GM12872 (cell line): ENCODE measurements at regions not wholly inside any gene's neighbourhood (a gene's known extent, or its start where the extent isn't known, plus 50 kb on each side); places are given as distances from the start of the nearest gene placed in this dataset.

Experiments
- TF ChIP-seq, protein P1 (sequence below): IDR thresholded peaks from 3 replicates; pipeline ENCODE4 v1.5.1; 2011; ENCODE audit warnings: low read depth, mild to moderate bottlenecking, low read length, moderate library complexity; ENCODE audit not compliant: insufficient read depth

DNA sequence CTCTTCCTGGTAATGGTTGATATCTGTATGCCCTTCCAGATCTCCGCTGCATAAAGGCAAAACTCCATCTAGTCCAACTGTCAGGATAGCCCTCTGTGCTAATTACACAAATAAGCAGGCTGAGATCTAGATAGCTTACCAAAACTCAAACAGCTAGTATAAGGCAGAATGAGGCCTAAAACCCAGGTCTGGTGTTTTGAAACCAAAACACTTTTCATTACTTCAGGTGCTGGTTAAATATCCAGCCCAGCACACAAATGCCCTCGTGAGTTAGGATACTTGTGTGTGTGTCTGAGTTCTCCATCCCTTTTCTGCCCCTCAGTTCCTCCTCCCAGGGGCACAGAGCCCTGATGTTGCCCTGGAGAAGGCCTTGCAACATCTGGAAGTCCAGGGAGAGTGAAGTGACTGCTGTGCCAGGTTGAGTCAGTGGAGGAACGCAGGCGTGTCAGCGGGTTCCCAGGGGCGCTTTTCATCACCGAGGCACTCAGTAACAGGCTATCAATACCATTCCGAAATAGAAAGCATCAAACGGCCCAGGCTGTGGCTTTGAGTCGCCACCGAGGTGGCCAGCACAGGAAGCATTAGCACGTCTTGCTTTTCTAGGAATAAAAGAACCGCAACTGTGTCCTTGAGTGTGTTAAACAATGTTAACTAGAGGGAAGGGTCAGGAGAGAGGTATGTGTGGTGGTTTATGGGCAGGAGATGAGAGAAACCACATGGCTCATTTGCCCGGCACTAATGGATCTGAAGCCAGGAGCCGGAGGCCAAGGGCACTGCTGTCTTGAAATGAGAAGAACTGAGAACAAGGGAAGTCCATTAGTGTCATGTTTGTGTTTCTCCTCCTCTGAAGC is 90.7 kb upstream of the WLS start:
- TF ChIP-seq, protein P1, sequence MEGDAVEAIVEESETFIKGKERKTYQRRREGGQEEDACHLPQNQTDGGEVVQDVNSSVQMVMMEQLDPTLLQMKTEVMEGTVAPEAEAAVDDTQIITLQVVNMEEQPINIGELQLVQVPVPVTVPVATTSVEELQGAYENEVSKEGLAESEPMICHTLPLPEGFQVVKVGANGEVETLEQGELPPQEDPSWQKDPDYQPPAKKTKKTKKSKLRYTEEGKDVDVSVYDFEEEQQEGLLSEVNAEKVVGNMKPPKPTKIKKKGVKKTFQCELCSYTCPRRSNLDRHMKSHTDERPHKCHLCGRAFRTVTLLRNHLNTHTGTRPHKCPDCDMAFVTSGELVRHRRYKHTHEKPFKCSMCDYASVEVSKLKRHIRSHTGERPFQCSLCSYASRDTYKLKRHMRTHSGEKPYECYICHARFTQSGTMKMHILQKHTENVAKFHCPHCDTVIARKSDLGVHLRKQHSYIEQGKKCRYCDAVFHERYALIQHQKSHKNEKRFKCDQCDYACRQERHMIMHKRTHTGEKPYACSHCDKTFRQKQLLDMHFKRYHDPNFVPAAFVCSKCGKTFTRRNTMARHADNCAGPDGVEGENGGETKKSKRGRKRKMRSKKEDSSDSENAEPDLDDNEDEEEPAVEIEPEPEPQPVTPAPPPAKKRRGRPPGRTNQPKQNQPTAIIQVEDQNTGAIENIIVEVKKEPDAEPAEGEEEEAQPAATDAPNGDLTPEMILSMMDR = no peak

DNA sequence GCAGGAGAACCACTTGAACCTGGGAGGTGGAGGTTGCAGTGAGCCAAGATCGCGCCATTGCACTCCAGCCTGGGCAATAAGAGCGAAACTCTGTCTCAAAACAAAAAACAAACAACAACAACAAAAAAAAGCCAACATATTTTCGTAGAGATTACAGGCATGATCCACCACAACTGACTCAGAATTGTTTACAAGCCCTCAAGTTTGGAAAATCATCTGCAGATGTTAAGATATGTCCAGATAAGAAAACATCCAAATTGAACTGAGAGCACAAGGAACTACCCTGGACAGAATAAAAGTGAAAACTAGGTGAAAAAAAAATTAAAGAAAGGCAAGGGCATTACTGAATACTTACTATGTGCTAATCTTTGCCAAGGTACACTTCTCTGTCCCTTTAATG is 89.8 kb upstream of the WLS start:
- TF ChIP-seq, protein P1 = no peak

DNA sequence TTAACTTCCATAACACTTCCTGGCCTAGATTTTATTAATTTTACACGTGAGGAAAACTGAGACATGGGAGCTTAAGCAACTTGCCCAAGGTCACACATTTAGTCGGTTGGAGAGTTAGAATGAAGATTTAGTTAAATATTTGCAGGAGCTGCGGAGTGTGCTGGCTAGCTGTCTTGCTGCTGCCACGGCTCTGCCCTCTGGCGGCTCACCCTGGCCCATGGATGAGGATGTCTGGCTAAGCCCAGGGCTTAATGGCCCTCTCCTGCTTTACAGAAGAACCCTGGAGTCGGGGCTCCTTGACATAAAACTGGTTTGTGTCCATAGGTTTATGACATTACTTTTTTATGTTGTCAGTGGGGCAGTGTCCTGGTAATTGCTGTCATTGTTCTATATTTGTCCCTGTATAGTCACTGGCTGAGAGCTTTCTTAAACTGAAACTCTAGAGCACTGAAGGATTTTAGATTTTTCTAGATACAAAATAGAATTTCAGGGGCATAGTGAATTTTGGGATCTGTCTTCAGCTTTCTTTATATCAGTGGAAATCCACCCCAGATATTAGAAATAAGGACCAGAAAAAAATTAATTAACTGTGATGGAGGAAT is 88.9 kb upstream of the WLS start:
- TF ChIP-seq, protein P1 = peak; percentile 40; the same call in 1 of the 3 replicates

DNA sequence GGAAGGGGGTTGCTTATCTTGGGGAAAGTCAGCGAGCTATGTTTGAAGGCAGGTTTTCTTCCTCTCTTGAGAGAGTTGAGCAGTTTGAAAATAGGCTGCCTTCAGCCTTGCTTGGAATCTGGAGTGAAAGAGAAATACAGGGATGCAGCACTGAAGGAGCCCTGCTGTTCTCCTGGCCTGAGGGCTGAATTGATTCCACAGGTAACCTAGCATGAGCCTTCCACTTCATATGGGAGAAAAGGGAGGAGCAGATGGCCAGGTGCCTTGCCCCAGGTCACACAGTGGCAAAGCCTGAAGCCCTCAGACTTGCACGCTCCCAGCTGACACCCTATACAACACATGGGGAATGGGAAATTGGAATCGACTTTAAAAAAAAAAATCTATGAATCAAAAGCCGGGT is 88.0 kb upstream of the WLS start:
- TF ChIP-seq, protein P1 = no peak

DNA sequence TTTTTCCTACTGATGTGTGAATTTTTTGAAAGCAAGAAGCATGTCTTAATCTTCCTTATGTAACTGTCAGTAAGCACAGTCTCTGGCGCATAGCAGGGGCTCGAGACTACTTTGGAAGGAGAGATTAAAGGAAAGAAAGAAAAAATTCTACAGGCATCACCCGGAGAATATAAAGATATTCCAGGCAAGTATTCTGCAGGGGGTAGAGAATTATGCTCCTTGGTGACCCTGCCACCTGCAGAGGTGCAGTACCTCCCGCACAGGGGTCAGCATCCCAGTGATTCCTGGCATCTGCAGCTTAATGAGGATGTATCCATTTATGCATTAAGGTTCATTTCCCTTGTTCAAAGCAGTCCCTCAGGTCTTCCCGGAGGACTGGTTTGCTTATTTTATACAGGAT is 87.6 kb upstream of the WLS start:
- TF ChIP-seq, protein P1 = no peak

DNA sequence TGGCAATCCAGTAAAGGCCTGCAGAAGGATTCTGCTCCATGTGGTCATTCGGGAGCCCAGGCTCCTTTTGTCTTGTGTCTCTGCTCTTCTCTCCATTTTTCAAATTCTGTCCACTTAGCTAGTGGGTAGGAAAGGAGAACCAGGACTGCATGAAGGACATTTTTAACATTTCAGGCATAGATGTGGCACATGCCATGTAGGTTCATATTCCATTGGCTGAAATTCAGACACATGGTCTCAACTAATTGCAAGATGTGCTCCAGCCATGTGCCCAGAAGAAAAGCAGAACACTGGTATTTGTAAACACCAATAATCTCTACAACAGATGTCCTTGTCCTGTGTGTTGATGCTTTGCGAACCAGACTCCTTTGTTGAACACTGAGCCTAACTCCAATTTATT is 85.2 kb upstream of the WLS start:
- TF ChIP-seq, protein P1 = no peak

DNA sequence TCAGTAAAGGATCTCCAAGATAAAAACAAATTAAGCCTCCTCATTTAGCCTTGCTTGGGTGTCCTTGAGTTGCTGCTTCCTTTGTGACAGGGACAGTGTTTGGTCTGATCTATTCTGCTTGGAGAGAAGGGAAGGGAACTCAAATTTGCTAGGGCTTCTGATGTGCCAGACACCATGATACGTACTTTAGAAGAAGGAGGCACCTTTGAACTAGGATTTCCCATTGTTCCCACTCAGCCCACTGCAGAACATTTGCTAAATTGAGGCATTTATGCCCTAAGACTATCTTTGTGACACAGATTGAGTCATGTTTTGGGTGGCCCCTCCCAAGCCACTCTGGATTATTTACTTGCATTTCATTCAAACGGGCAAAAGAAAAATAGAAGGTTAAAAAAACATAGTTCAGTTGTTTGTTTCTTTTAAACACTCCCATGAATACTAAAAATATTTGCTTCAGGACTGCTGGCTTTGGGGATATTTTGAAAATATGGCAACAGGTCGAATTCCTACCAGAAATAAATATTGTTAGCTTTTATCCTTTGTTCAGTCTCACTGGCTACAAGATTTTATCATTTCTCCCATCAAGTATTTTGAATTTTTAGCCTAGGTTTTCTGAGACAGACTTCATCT is 81.9 kb upstream of the WLS start:
- TF ChIP-seq, protein P1 = no peak
